CD14-positive monocyte (primary cell): ENCODE measurements at regions not wholly inside any gene's neighbourhood (a gene's known extent, or its start where the extent isn't known, plus 50 kb on each side); places are given as distances from the start of the nearest gene placed in this dataset.

Experiments
- DNase-seq, 3 donors: peaks; one replicate each; pipeline ENCODE4 v3.0.0-alpha.2; 2011 to 2022
- H2AFZ ChIP-seq: 2 replicates; pipeline ENCODE4 v1.6.0; 2012; ENCODE audit warnings: mild to moderate bottlenecking, low read depth, low read length, inconsistent platforms; ENCODE audit not compliant: insufficient read depth, poor library complexity, severe bottlenecking
- H3K27ac ChIP-seq, 2 donors: 1 replicate in 1 of 2; 2 replicates in 1 of 2; pipeline ENCODE4 v1.5.1; 2012 to 2013; ENCODE audit warnings: low read length in 2 of 2, control low read depth in 1 of 2, inconsistent platforms in 1 of 2, low read depth in 1 of 2, mild to moderate bottlenecking in 1 of 2
- H3K27me3 ChIP-seq, 2 donors: one replicate each; pipeline versions ENCODE4 v1.6.0 to v1.6.1; 2011 to 2013; ENCODE audit warnings: low read length in 2 of 2; ENCODE audit not compliant: control insufficient read depth in 2 of 2, insufficient read depth in 2 of 2
- H3K36me3 ChIP-seq, 2 donors: replicated peaks in 1 of 2; 1 replicate in 1 of 2; 2 replicates in 1 of 2; pipeline versions ENCODE4 v1.5.1 to v1.6.1; 2012 to 2013; ENCODE audit warnings: low read length in 2 of 2, control low read depth in 1 of 2, inconsistent platforms in 1 of 2, mild to moderate bottlenecking in 1 of 2; ENCODE audit not compliant: insufficient read depth in 2 of 2, control insufficient read depth in 1 of 2
- H3K4me1 ChIP-seq, 2 donors: 1 replicate in 1 of 2; 2 replicates in 1 of 2; pipeline versions ENCODE4 v1.5.1 to v1.6.1; 2012 to 2013; ENCODE audit warnings: low read length in 2 of 2, control low read depth in 1 of 2, inconsistent platforms in 1 of 2, mild to moderate bottlenecking in 1 of 2, moderate library complexity in 1 of 2; ENCODE audit not compliant: insufficient read depth in 2 of 2, control insufficient read depth in 1 of 2
- H3K4me2 ChIP-seq: replicated peaks from 2 replicates; pipeline ENCODE3; 2012; ENCODE audit warnings: low read length, moderate library complexity, mild to moderate bottlenecking; ENCODE audit not compliant: poor library complexity, severe bottlenecking; ENCODE audit errors: extremely low read depth
- H3K4me3 ChIP-seq, 3 experiments: fragments of 200-600 bp in 1 of 3; sonication (generic) in 1 of 3; replicated peaks in 1 of 3; 1 replicate in 2 of 3; 2 replicates in 1 of 3; pipeline ENCODE4 v1.5.1; 2011 to 2013; ENCODE audit warnings: low read length in 3 of 3, mild to moderate bottlenecking in 3 of 3, control low read depth in 2 of 3, low read depth in 2 of 3, inconsistent platforms in 1 of 3, moderate library complexity in 1 of 3
- H3K79me2 ChIP-seq: 2 replicates; pipeline ENCODE4 v1.6.0; 2012; ENCODE audit warnings: mild to moderate bottlenecking, control low read depth, inconsistent platforms, low read length, moderate library complexity; ENCODE audit not compliant: insufficient read depth
- H3K9ac ChIP-seq: 2 replicates; pipeline ENCODE4 v1.6.0; 2017; ENCODE audit warnings: low read length, mild to moderate bottlenecking; ENCODE audit not compliant: insufficient read depth, poor library complexity, severe bottlenecking
- H3K9me3 ChIP-seq, 2 donors: replicated peaks in 1 of 2; 1 replicate in 1 of 2; 2 replicates in 1 of 2; pipeline versions ENCODE4 v1.5.1 to v1.6.1; 2012 to 2013; ENCODE audit warnings: low read length in 2 of 2, control low read depth in 1 of 2; ENCODE audit not compliant: control insufficient read depth in 1 of 2, insufficient read depth in 1 of 2
- H4K20me1 ChIP-seq: 2 replicates; pipeline ENCODE4 v1.6.0; 2012; ENCODE audit warnings: mild to moderate bottlenecking, low read length, control low read depth, moderate library complexity; ENCODE audit not compliant: insufficient read depth
- H3K27ac Mint-ChIP-seq, 7 donors: one replicate each; pipeline ENCODE4 v1.8.0; 2020; ENCODE audit warnings: mild to moderate bottlenecking in 7 of 7, mixed read lengths in 7 of 7, moderate library complexity in 6 of 7, inconsistent platforms in 2 of 7
- H3K27me3 Mint-ChIP-seq, 3 donors: one replicate each; pipeline ENCODE4 v1.8.0; 2021 to 2022; ENCODE audit warnings: low read depth in 3 of 3, mild to moderate bottlenecking in 3 of 3, mixed read lengths in 3 of 3, moderate library complexity in 3 of 3, inconsistent platforms in 1 of 3
- H3K36me3 Mint-ChIP-seq, 2 donors: one replicate each; pipeline ENCODE4 v1.8.0; 2020; ENCODE audit warnings: mixed read lengths in 2 of 2, inconsistent platforms in 1 of 2, mild to moderate bottlenecking in 1 of 2
- H3K4me1 Mint-ChIP-seq: one replicate; pipeline ENCODE4 v1.8.0; 2020; ENCODE audit warnings: mild to moderate bottlenecking, mixed read lengths
- H3K4me3 Mint-ChIP-seq, 2 donors: one replicate each; pipeline ENCODE4 v1.8.0; 2020; ENCODE audit warnings: mild to moderate bottlenecking in 2 of 2, mixed read lengths in 2 of 2, moderate library complexity in 1 of 2
- H3K9me3 Mint-ChIP-seq, 7 donors: one replicate each; pipeline ENCODE4 v1.8.0; 2020 to 2022; ENCODE audit warnings: mixed read lengths in 7 of 7, mild to moderate bottlenecking in 6 of 7, moderate library complexity in 6 of 7, inconsistent platforms in 2 of 7
- CTCF ChIP-seq: fragments of 200-600 bp; IDR thresholded peaks from one replicate; pipeline ENCODE4 v1.8.0; 2022; ENCODE audit warnings: antibody characterized with exemption, mild to moderate bottlenecking
- WGBS: methylation state at CpG from one replicate; pipeline ENCODE4 v1.1.5; 2013; ENCODE audit warnings: missing lambda C conversion rate; ENCODE audit not compliant: insufficient coverage; 5-methylcytosine and 5-hydroxymethylcytosine counted together
- intact Hi-C, 2 donors: fragments of 100-400 bp; cut with micrococcal nuclease; formaldehyde crosslinking; loops; one replicate each; pipeline versions ENCODE4 v1.15.0 to v1.15.1; 2023

GRCh38 chr22:26892166-26893041 is 235.0 kb downstream of the MIAT start:
- peak overlapping the region in 1 of 2 donors; percentile 44 for H3K4me3 Mint-ChIP-seq
- no peaks in the 10 kb centered on the region for H3K36me3 ChIP-seq
- H3K4me2 ChIP-seq = no peak overlapping the region
- no peak overlapping the region for H3K27ac ChIP-seq
- peaks cover 0 to 4% of the 10 kb centered on the region in 2 donors for H3K27me3 ChIP-seq
- 60% methylated on average over 9 of the region's 20 CpGs for WGBS
- DNase-seq = no peak
- no peaks in the 10 kb centered on the region for H3K9me3 Mint-ChIP-seq
- no peak overlapping the region for H3K27ac Mint-ChIP-seq
- no peaks in the 10 kb centered on the region for H3K79me2 ChIP-seq
- H3K4me1 ChIP-seq = no peaks in the 10 kb centered on the region
- no peak overlapping the region for H3K9ac ChIP-seq
- intact Hi-C loops = no loop called here
- no peak for TF ChIP-seq CTCF
- H3K27me3 Mint-ChIP-seq = peaks cover 15 to 21% (median 19%) of the 10 kb centered on the region in 3 donors
- H3K9me3 ChIP-seq = no peaks in the 10 kb centered on the region
- H4K20me1 ChIP-seq = no peaks in the 10 kb centered on the region
- H2AFZ ChIP-seq = no peak overlapping the region
- no peaks in the 10 kb centered on the region for H3K36me3 Mint-ChIP-seq
- no peaks in the 10 kb centered on the region for H3K4me1 Mint-ChIP-seq
- no peak overlapping the region for H3K4me3 ChIP-seq

GRCh38 chr22:26893173-26894110 is 236.1 kb downstream of the MIAT start:
- Mint-ChIP-seq H3K27ac (no peak overlapping the region), H3K9me3 (no peaks in the 10 kb centered on the region), H3K4me3 (peak overlapping the region in 1 of 2 donors; percentile 35), H3K27me3 (peaks cover 15 to 23% (median 22%) of the 10 kb centered on the region in 3 donors), H3K36me3 (no peaks in the 10 kb centered on the region), H3K4me1 (no peaks in the 10 kb centered on the region)
- no peak for DNase-seq
- Histone ChIP-seq H3K9me3 (no peaks in the 10 kb centered on the region), H3K4me1 (no peaks in the 10 kb centered on the region), H3K27me3 (peaks cover 0 to 4% of the 10 kb centered on the region in 2 donors), H3K4me3 (no peak overlapping the region), H3K9ac (no peak overlapping the region), H3K36me3 (no peaks in the 10 kb centered on the region), H3K27ac (no peak overlapping the region), H2AFZ (no peak overlapping the region), H4K20me1 (no peaks in the 10 kb centered on the region), H3K79me2 (no peaks in the 10 kb centered on the region), H3K4me2 (no peak overlapping the region)
- intact Hi-C loops = no loop called here
- 59% methylated on average over 16 of the region's 18 CpGs for WGBS
- TF ChIP-seq CTCF = no peak
